HG03095 (cell line): ENCODE measurements at regions not wholly inside any gene's neighbourhood (a gene's known extent, or its start where the extent isn't known, plus 50 kb on each side); places are given as distances from the start of the nearest gene placed in this dataset.

Experiments
- ATAC-seq: cut with Tn5 transposase; IDR thresholded peaks from one replicate; pipeline ENCODE4 v1.9.1; 2021; ENCODE audit warnings: moderate library complexity; ENCODE audit not compliant: unreplicated experiment

DNA sequence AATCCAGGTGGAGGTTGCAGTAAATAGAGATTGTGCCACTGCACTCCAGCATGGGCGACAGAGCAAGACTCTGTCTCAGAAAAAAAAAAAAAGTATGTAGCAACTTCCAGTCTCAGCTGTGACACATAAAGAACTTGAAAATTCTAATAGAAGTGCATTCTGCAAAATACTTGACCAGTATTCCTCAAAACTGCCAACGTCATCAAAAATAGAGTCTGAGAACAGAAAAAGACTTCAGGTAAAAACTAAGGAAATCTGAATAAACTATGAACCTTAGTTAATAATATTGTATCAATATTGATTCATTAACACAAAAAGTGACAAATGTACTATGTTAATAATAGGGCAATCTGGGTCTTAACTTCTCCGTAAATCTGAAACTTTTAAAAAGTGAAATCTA, 76.7 kb upstream of the WDR75 start:
- no peak for ATAC-seq

DNA sequence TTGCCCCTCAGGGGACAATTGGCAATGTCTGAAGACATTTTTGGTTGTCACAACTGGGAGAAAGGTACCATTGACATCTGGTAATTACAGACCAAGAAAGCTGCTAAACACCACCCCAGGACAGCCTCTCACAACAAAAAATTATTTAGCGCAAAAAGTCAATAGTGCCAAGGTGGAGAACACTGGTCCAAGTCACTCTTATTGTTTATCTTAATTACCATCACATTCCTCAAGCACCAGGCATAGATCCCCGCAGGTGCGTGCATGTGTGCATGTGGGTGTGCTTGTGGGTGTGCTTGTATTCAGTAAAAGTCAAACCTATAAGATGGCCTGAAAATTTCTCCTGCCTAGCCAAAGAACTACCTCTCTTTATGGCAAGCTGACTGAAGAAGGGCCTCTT, 74.9 kb upstream of the WDR75 start:
- no peak for ATAC-seq

DNA sequence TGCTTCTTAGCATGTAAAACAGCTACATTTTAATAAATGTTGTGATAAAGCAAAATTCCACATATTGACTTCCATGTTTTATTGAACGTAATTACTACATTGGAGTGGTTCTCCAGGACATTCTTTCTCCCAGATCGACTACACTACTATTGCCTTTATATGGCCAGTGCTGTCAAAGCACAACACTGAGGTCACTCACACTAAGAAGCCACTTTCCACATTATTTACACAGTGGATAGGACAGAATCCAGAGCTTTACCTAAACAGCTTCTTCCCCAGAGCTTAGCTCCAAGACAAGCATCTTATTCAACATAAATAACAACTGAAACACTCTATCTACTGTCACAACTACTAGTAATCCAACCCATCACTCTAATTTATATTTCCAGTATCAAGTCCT, 73.9 kb upstream of the WDR75 start:
- no peak for ATAC-seq

DNA sequence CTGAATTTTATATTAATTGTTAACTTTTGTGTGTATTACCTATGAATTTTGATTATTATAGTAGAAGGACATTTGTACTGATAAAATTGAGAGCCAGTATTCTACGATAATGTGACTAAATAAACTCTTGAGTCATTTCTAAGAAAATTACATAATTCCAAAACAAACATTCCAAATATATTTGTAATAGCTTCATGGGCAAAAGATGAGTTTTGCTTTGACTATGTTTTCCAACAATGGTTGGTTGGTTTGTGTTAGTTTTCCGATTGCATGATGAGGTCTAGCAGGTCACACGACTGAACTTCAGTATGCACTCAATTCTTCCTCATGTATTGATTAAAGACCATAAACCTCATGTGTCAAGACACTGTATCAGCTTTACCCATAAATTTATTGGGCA, 71.7 kb upstream of the WDR75 start:
- ATAC-seq: no peak

DNA sequence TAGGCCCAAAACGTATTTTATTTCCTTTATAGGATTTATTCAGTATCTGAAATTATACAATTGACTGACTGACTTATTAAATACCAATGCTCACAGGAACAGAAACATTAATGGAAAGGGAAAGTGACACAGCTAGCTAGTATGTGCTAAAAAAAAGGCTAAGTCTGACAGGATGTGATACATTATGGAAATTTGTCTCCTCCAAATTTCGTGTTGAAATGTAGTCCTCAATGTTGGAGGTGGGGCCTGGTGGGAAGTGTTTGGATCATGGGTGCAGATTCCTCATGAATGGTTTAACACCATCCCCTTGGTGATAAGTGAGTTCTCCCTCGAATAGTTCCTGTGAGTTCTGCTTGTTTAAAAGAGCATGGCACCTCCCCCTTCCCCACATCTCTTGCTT, 70.6 kb upstream of the WDR75 start:
- ATAC-seq: no peak

DNA sequence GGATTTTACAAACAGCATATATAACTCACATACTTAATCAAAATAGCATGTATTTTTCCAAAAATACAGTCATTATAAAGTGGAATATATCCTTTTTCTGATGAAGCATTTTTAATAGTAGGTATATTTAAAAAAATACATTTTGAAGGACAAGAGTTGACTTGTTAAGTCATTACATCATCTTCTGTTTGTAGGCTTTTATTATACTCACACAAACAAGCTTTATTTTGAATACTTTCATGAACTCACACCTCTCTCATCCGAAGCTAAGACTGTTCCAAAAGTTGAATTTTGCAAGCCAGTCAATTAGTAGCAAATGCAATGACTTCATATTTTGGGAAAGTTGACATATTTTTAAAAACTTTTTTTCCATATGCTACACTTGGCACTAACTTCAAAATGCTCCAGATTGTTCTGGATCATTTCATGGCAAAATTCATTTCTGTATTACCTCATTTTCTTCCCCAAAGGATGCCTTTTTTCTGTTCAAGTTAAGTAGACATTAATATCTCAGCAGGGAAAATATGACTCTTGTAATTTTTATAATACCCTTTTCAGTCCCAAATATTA, 68.5 kb upstream of the WDR75 start:
- no peak for ATAC-seq

DNA sequence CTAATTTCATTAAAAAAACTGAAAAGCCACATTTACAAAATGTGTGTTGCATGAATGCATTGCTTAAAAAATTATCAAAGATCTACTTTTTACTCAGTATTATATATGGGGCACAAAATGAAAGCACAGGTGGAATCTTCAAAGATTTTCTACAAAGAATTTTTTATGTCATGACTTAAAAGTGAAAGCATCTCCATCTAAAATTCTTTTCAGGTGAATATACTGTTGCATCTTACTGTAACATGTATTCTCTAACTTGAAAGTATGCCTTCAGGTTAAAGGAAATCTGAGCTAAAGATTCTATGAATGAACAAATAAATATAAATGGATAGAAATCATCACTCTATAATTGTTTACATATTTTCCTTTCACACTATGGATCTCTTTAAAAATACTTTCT, 66.8 kb upstream of the WDR75 start:
- no peak for ATAC-seq

DNA sequence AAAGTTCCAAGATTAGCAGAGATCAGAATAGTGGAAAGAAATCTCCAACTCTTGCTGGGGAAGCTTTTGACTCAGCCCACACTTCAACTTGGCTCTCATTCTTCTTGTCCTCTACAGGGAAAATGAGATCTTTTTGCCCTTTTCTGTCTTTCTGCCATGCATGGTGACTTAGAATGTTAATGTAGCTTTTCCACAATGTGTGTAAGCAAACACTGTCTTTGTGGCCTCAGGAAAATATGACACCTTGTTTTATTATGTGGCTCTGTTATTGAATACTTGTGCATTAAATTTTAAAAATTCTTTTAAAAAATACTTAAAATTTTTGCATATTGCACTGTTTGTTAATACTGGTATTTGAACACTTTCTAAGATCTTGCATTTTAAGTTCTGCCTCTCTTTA, 65.4 kb upstream of the WDR75 start:
- ATAC-seq: no peak

DNA sequence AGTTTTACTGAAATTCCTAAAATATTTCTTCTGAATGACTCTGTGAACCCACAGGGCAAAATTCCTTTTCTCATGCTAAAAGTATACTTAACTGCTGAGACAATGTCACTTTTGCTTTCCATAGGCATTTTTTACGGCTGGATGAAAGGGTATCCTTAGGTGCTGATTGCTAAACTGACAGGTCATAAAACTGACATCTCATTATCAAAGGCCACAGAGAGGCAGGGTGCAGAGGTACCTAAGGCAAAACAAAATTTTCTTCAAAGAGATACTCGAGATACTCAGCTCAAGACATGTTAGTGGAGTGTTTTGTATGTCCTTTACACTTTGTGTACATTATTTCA, 62.0 kb upstream of the WDR75 start:
- ATAC-seq: no peak

DNA sequence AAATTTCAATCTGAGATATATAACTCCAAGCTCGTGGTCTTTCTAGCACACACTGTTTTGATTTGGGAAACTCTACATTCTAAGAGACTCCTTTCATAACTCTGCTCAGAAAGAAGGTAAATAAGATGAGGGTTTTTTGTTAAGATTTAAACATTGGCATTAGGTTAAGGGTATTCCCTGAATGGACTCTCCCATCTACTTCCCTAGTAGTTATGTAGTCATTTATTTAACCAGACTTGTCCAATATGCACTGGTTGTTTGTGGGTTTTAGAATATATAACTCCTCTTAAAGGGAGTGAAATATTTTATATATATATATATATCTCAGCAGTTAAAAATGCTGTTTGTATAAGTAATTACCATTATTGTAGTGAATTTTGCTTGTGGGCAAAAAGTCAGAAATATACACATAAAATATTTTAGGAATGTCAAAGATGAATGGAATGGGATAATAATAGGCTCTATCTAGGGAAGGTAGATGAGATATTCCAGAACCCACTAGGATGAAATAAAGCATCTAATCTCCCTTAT, 61.5 kb upstream of the WDR75 start:
- ATAC-seq: no peak

DNA sequence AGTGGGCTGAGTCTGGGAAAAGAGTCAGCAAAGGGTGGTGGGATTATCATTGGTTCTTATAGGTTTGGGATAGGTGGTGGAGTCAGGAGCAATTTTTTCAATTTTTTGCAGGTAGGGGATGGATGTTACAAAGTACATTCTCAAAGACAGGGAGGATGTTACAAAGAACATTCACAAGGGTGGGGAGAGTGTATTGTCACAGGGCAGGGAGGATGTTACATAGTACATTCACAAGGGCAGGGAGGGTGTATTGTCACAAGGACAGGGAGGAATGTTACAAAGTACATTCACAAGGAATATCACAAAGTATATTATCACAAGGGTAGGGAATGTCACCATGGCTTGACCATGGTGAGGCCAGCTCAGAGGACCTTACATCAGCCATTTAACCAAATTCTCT, 58.6 kb upstream of the WDR75 start:
- ATAC-seq: no peak

DNA sequence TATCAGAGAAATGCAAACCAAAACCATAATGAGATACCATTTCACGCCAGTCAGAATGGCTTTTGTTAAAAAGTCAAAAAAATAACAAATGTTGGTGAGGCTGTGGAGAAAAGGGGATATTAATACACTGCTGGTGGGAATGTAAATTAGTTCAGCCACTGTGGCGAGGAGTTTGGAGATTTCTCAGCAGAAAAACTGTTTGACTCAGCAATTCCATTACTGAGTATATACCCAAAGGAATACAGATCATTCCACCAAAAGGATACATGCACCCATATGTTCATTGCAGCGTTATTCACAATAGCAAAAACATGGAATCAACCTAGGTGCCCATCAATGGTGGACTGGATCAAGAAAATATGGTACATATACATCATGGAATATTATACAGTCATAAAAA, 54.5 kb upstream of the WDR75 start:
- no peak for ATAC-seq

DNA sequence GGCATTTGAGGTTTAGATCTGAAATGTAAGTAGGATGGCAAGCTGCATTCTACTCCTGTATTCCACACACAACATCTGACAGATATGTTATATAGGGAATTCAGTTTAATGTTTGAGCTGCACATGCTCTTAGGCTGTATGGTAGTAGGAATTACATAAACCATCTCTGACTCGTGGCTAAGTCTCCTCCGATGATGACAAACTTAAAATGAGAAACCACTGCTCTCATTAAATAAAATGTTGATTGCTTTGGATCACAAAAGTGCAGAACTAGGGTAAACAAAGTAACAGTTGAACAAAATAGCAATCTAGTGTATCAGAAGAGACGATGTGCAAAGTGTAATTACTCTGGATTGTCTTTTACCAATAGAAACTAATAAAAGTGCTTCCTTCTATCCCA, 50.1 kb upstream of the WDR75 start:
- no peak for ATAC-seq
